ENCODE measurements at regions not wholly inside any gene's neighbourhood (a gene's known extent, or its start where the extent isn't known, plus 50 kb on each side); places are given as distances from the start of the nearest gene placed in this dataset.
"Not testable (repeated sequence)": the region's sequence is repeated elsewhere in the genome, so short reads cannot be mapped to it uniquely, and the experiment has no call there.

DNA sequence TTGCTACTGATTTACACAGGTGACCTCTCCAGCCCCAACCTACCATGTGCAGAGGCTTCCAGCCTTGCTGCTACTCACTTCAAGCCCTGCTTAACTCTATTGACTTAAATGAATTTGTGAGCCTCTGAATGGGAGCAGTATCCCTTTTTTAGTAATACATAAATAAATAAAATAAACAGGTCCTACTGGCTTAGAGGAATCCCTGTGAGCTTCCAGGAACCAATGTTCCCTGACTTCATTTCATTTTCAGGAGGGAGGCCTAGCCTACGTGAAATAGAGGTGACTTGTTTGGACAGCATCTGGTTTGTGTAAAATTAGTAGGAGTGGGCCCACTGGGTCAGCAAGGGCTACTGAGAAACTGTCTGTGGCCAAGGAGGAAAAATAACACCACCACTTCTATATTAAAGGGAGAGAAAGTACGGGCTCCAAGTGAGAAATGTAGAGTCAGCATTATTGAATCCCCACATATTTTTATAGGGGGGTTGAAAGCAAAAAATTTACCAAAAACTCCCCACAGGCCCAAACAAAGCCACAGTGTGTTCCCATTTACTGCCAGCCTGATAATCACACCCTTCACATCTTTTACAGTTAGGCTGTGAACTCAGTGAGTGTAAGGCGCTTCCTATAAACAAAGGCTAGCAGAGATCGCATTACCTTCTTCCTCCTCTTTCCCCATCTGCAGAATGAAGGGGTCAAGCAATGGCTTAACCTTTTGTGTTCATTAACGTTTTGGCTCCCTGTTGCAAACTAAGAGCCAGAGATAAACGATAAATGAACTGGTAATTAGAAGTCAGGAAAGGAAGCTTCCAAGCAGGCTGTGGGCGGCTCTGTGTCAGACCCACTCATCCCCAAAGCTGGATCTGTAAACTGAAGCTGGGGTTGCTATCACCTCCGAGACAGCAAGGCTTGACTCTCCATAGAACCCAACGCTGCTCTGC is 138.8 kb upstream of the LIFR start:
- H3K4me1 Mint-ChIP-seq, result no peaks in the 10 kb centered on the region
- H3K36me3 Mint-ChIP-seq (ENCODE audit: insufficient read depth), result no peaks in the 10 kb centered on the region
- no peak for ATAC-seq (replicated peaks; ENCODE audit: extremely low read depth, poor library complexity, severe bottlenecking)
- peaks cover 59% of the 10 kb centered on the region for H3K27me3 Mint-ChIP-seq
- no peak for DNase-seq (ENCODE audit: low spot score in 2 of 2)
- no peak overlapping the region for H3K4me3 Mint-ChIP-seq
- peaks cover 2% of the 10 kb centered on the region for H3K9me3 Mint-ChIP-seq
- H3K27ac Mint-ChIP-seq (ENCODE audit: low read depth), result no peak overlapping the region

DNA sequence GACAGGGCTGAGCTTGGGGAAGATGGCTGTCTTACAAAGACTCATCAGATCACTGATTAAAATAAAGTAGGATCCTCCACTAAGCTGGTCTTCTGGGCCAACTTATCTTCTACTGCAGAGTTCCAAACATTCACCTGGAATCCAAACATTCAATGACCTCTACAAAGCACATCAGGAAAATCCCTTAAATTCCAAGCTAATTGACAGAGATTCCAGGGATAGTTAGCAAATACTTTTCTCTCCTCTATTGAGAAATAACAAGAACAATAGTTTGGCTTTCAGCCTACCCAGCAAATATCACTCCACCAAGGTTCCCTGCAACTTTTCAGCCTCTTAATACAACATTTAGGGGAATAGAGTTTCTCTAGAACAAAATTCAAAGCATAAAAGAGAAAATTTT is 140.6 kb upstream of the LIFR start:
- H3K36me3 Mint-ChIP-seq (ENCODE audit: insufficient read depth), result no peaks in the 10 kb centered on the region
- no peak for DNase-seq (ENCODE audit: low spot score in 2 of 2)
- no peak overlapping the region for H3K27ac Mint-ChIP-seq (ENCODE audit: low read depth)
- ATAC-seq (replicated peaks; ENCODE audit: extremely low read depth, poor library complexity, severe bottlenecking), result no peak
- no peaks in the 10 kb centered on the region for H3K4me1 Mint-ChIP-seq
- H3K4me3 Mint-ChIP-seq, result no peak overlapping the region
- peaks cover 64% of the 10 kb centered on the region for H3K27me3 Mint-ChIP-seq
- no peaks in the 10 kb centered on the region for H3K9me3 Mint-ChIP-seq

DNA sequence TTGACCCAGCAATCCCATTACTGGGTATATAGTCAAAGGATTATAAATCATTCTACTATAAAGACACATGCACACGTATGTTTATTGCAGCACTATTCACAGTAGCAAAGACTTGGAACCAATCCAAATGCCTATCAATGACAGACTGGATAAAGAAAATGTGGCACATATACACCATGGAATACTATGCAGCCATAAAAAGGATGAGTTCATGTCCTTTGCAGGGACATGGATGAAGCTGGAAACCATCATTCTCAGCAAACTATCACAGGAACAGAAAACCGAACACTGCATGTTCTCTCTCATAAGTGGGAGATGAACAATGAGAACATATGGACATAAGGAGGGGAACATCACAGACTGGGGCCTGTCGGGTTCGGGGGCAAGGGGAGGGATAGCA is 140.3 kb upstream of the OSMR start:
- H3K4me1 Mint-ChIP-seq; H3K36me3 Mint-ChIP-seq (ENCODE audit: insufficient read depth); H3K9me3 Mint-ChIP-seq; H3K27ac Mint-ChIP-seq (ENCODE audit: low read depth); H3K4me3 Mint-ChIP-seq; ATAC-seq (replicated peaks; ENCODE audit: extremely low read depth, poor library complexity, severe bottlenecking); DNase-seq (ENCODE audit: low spot score in 2 of 2): not testable (repeated sequence)
- H3K27me3 Mint-ChIP-seq, result peaks cover 35% of the 10 kb centered on the region

DNA sequence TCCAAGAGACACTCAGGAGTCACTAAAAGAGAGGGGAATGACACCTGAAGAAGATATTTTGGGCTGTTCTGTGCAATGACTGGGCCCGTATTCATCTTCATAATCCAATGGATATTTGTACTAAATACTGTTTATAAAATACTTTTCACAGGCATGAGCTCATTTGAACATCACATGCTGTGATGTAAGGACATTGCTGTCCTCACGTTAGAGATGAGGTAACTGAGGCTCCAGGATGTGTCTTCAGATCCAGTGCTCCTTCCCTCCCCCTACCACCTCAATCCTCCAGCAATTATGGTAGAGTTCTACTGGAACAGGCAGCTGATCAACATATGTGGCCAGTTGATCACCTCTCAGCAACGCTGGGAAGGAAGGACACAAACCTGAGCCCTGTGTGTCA is 139.4 kb upstream of the OSMR start:
- no peaks in the 10 kb centered on the region for H3K36me3 Mint-ChIP-seq (ENCODE audit: insufficient read depth)
- ATAC-seq (replicated peaks; ENCODE audit: extremely low read depth, poor library complexity, severe bottlenecking), result no peak
- H3K4me3 Mint-ChIP-seq, result no peak overlapping the region
- peaks cover 26% of the 10 kb centered on the region for H3K27me3 Mint-ChIP-seq
- H3K4me1 Mint-ChIP-seq, result no peaks in the 10 kb centered on the region
- no peaks in the 10 kb centered on the region for H3K9me3 Mint-ChIP-seq
- DNase-seq (ENCODE audit: low spot score in 2 of 2), result no peak
- H3K27ac Mint-ChIP-seq (ENCODE audit: low read depth), result no peak overlapping the region

DNA sequence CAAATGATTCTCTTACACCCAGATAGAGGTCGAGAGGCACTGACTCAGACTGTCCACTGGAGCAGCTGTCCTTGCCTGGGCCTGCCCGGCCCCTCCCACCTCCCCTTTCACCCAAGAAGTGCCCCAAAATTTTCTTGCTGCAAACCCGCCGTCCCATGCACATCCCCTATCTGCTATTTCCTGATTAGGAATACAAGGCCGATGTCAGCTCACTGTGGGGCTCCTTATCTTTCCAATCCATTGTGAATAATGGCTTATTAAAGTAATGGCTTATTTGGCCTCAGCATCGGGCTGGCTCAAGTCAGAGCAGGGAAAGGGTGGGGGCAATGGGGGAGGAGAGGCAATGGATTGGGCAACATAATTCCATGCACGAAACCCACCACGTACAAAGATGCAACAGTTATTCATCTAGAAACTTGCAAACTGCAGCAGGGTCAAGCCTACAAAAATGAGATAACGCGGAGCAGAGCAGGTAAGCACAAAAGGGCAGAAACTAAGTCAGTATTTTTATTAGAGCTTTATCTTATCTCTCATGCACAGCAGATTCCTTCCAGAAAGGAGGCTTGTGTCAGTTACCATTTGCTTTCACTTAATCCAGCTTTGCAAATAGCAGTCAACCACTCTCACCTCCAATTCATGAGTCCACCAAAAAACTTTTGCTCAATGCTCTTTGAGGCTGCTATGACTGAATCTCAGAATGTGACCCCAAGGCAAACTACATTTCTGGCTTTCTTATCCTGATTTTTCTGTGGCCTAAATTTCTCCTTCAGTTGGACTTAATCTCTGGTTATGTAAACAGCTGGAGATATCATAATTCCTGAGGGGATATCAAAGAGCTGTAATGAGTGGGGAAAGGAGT is 138.2 kb upstream of the OSMR start:
- Mint-ChIP-seq H3K9me3 (no peaks in the 10 kb centered on the region), H3K4me3 (no peak overlapping the region), H3K27me3 (peaks cover 20% of the 10 kb centered on the region), H3K27ac (ENCODE audit: low read depth) (no peak overlapping the region), H3K36me3 (ENCODE audit: insufficient read depth) (no peaks in the 10 kb centered on the region), H3K4me1 (no peaks in the 10 kb centered on the region)
- no peak for ATAC-seq (replicated peaks; ENCODE audit: extremely low read depth, poor library complexity, severe bottlenecking)
- DNase-seq (ENCODE audit: low spot score in 2 of 2), result no peak

DNA sequence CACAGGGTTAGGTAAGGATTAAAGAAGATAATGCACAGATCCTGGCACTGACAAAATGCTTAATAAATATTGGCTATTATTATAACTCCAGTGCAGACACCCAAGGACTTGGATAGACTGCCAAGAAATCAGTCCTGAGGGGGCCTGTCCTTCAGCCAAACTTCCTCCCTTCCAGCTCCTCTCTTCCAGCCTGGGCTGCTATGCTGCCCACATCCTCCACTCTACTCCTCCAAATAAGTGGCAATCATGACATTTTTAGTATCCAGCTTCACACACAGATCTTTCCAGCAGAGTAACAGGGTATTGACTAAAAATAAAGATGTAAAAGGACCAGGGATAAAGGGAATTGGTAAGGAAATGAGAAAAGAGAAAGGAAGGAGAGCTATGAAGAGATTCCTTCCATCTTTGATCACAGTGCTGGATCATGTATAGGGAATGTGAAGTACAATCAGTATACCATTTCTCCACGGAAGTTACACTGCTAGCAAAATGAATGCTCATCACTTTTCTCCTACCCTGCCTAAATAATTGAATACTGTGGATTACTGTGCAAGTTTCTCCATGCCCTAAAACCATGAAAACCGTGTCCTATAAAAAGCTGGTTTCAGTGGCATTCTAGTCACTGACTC is 136.0 kb upstream of the OSMR start:
- no peak for DNase-seq (ENCODE audit: low spot score in 2 of 2)
- ATAC-seq (replicated peaks; ENCODE audit: extremely low read depth, poor library complexity, severe bottlenecking), result no peak
- H3K27me3 Mint-ChIP-seq, result peaks cover 24% of the 10 kb centered on the region
- H3K27ac Mint-ChIP-seq (ENCODE audit: low read depth), result no peak overlapping the region
- H3K9me3 Mint-ChIP-seq, result no peaks in the 10 kb centered on the region
- H3K4me3 Mint-ChIP-seq, result no peak overlapping the region
- H3K36me3 Mint-ChIP-seq (ENCODE audit: insufficient read depth), result no peaks in the 10 kb centered on the region
- H3K4me1 Mint-ChIP-seq, result no peaks in the 10 kb centered on the region

DNA sequence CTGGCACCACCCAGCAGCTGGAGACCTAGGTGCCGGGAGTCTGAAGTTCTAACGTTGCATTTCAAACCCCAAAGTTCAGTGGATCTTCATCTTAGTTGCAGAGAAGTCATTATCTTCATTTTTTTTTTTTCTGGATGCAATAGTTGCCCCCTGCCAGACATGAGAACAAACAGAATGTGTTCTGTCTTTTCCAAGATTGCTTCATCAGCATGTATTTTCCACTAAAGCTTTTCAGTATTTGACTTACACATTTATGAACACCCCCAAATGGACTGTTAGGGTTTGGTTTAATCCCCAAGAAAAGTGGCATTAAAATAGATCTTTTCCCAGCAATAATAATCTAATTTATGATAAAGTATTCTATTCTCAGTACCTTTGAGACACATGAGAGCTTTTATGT is 135.2 kb upstream of the OSMR start:
- Mint-ChIP-seq H3K36me3 (ENCODE audit: insufficient read depth) (no peaks in the 10 kb centered on the region), H3K27me3 (peaks cover 24% of the 10 kb centered on the region), H3K4me1 (no peaks in the 10 kb centered on the region), H3K4me3 (no peak overlapping the region), H3K27ac (ENCODE audit: low read depth) (no peak overlapping the region), H3K9me3 (no peaks in the 10 kb centered on the region)
- no peak for ATAC-seq (replicated peaks; ENCODE audit: extremely low read depth, poor library complexity, severe bottlenecking)
- DNase-seq (ENCODE audit: low spot score in 2 of 2), result no peak

DNA sequence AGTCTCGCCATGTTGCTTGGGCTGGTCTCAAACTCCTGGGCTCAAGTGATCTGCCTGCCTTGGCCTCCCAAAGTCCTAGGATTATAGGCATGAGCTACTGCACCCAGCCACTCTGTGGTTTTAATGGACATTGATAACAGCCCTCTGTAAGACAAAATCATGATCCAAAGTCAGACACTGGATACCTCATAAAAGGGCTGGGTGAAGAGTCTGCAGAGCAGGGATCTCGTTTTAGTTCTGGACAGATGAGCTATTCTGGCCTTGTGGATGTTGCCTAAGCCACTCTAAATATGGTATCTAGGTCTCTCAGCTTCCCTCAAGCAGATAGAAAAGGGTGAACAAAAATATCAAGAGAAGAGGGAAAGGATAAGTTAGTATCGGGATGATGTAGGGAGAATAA is 133.4 kb upstream of the OSMR start:
- Mint-ChIP-seq H3K4me3 (no peak overlapping the region), H3K36me3 (ENCODE audit: insufficient read depth) (no peaks in the 10 kb centered on the region), H3K9me3 (no peaks in the 10 kb centered on the region), H3K27ac (ENCODE audit: low read depth) (no peak overlapping the region), H3K4me1 (no peaks in the 10 kb centered on the region), H3K27me3 (peaks cover 12% of the 10 kb centered on the region)
- no peak for ATAC-seq (replicated peaks; ENCODE audit: extremely low read depth, poor library complexity, severe bottlenecking)
- no peak for DNase-seq (ENCODE audit: low spot score in 2 of 2)

DNA sequence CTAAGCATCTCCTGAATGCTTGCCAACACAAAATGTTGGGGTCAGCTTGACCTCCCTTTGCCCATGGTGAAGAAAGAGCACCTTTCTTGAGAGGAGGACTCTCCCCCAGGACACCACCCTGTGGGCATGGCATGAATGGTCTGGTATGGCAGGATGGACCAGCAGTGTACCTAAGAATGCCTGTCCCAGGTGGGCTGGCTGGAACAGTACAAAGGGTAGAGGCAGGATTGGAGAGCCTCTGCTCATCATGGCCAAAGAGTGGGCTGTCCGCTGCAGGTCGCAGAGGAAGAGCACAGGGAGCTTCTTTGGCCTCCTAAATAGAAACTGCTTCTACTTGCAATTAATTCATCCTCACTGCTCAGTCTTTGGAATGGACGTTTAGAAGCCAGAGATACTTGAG is 131.6 kb upstream of the OSMR start:
- no peaks in the 10 kb centered on the region for H3K4me1 Mint-ChIP-seq
- ATAC-seq (replicated peaks; ENCODE audit: extremely low read depth, poor library complexity, severe bottlenecking) (no peak), DNase-seq (ENCODE audit: low spot score in 2 of 2) (no peak)
- H3K4me3 Mint-ChIP-seq, result no peak overlapping the region
- no peaks in the 10 kb centered on the region for H3K9me3 Mint-ChIP-seq
- H3K27ac Mint-ChIP-seq (ENCODE audit: low read depth), result no peak overlapping the region
- H3K36me3 Mint-ChIP-seq (ENCODE audit: insufficient read depth), result no peaks in the 10 kb centered on the region
- peaks cover 17% of the 10 kb centered on the region for H3K27me3 Mint-ChIP-seq

DNA sequence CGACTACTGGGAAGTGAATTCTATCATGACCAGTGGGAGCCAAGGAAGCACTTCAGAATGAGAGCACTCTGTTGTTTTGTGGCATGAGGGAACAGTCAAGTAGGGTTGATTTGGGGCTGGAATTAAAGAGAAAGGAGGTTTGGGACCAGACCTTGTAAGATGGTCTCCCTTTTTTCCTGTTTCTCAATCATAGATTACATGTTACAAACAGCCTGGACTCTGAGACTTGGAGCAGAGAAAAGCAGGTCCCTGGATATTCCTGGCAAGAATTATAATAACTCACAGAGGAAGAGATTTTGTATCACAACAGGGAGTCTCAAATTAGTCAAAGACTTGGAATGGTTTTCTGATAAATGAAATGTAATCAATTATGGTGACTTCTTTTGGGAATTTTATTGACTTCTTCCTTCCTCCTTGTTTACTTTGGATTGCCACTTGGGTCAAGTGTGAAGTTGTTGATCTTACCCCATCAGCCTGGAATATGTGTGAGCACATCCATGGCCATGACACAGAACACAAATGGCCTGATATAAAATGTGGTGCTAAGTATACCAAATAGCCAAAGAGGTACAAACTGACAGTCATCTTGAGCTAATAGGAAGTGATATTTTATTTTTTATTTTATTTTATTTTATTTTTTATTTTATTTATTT is 131.0 kb upstream of the OSMR start:
- ATAC-seq (replicated peaks; ENCODE audit: extremely low read depth, poor library complexity, severe bottlenecking), result no peak

DNA sequence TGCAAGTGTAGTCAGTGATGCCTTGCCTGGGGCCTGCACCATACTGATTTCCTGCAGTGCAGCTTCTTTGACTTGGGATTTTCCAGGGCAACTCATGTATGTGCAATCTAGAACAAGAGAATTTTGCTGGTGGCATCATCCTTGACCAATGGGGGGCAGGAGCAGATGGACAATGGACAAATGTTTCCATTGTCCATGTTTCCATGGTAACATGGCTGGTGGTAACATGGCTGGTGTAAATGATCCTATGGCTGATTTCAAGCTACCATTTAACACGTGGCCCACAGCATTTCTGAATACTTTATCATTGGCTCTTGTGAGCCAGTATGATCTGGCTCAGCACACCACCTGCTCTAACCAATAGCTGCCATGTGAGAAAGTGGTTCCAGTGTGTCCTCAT is 130.1 kb upstream of the OSMR start:
- ATAC-seq (replicated peaks; ENCODE audit: extremely low read depth, poor library complexity, severe bottlenecking), result no peak
- H3K27me3 Mint-ChIP-seq, result peaks cover 29% of the 10 kb centered on the region
- H3K9me3 Mint-ChIP-seq, result no peaks in the 10 kb centered on the region
- H3K4me3 Mint-ChIP-seq, result no peak overlapping the region
- no peak for DNase-seq (ENCODE audit: low spot score in 2 of 2)
- no peaks in the 10 kb centered on the region for H3K4me1 Mint-ChIP-seq
- H3K27ac Mint-ChIP-seq (ENCODE audit: low read depth), result no peak overlapping the region
- H3K36me3 Mint-ChIP-seq (ENCODE audit: insufficient read depth), result no peaks in the 10 kb centered on the region

More for the DNA sequence above, 131.0 kb upstream of the OSMR start:
- no peaks in the 10 kb centered on the region for H3K36me3 Mint-ChIP-seq (ENCODE audit: insufficient read depth)
- no peak for DNase-seq (ENCODE audit: low spot score in 2 of 2)
- H3K4me3 Mint-ChIP-seq, result no peak overlapping the region
- H3K27me3 Mint-ChIP-seq, result peaks cover 22% of the 10 kb centered on the region
- H3K4me1 Mint-ChIP-seq, result no peaks in the 10 kb centered on the region
- no peak overlapping the region for H3K27ac Mint-ChIP-seq (ENCODE audit: low read depth)
- no peaks in the 10 kb centered on the region for H3K9me3 Mint-ChIP-seq

DNA sequence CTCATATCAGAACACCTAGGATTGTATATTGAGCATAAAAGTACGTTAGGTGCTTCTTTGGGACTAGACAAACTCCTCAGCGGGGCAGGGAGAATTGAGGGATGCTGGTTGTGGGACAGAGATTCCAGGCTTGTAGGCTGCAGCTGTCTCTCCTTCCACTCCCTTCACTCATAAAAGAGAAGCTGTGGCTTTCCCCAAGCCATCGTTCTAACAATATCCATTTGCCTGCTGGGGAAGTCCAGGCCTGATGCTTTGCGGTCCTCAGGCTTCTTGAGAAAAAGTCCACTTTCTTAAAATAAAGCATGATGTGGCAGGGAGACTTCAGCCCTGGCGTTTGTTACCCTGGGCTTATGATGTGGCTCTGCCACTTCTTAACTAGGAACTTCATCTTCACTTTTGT is 129.3 kb upstream of the OSMR start:
- no peak for ATAC-seq (replicated peaks; ENCODE audit: extremely low read depth, poor library complexity, severe bottlenecking)
- DNase-seq (ENCODE audit: low spot score in 2 of 2), result no peak
- Mint-ChIP-seq H3K27me3 (peaks cover 36% of the 10 kb centered on the region), H3K9me3 (no peaks in the 10 kb centered on the region), H3K27ac (ENCODE audit: low read depth) (no peak overlapping the region), H3K36me3 (ENCODE audit: insufficient read depth) (no peaks in the 10 kb centered on the region), H3K4me1 (no peaks in the 10 kb centered on the region), H3K4me3 (no peak overlapping the region)

Data from central memory CD8-positive, alpha-beta T cell (primary cell).